Panc1 (cell line): ENCODE measurements at regions not wholly inside any gene's neighbourhood (a gene's known extent, or its start where the extent isn't known, plus 50 kb on each side); places are given as distances from the start of the nearest gene placed in this dataset.

ENCODE experiments used
- TCF7L2 ChIP-seq: IDR thresholded peaks from 2 replicates; pipeline ENCODE4 v1.6.1; 2011; ENCODE audit warnings: mild to moderate bottlenecking, low read depth, low read length, inconsistent platforms
- TF ChIP-seq, protein P1 (sequence below): fragments of 450-650 bp; IDR thresholded peaks from 2 replicates; pipeline ENCODE4 v1.5.1; 2017; ENCODE audit warnings: mild to moderate bottlenecking

DNA sequence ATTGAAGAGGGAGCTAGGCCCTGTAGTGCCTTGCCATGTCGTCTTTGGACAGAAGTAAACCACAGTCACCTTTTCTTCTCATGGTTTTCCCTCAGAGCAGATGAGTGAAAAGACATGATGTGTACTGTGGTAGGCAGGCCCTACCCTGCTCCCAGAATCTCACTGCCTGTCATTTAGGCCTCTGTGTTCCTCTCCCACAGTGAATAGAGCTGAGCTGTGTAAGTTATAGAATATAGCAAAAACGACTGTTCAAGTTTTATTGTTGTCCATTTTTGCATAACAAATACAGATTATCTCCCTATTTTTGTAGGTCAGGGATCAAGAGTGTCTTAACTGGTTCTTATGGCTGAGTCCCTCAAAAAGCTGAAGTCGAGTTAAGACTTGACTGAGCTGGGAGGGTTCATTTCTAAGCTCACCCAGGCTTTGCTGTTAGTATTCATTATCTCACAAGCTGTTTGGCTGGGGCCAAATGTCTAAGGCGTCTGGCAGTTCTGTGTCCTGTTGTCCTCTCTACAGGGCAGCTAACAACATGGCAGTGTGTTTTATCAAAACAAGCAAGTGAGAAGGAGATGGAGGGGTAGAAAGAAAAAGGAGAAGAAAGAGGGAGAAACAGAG is 780.9 kb upstream of the POM121L12 start:
- TF ChIP-seq, protein P1, sequence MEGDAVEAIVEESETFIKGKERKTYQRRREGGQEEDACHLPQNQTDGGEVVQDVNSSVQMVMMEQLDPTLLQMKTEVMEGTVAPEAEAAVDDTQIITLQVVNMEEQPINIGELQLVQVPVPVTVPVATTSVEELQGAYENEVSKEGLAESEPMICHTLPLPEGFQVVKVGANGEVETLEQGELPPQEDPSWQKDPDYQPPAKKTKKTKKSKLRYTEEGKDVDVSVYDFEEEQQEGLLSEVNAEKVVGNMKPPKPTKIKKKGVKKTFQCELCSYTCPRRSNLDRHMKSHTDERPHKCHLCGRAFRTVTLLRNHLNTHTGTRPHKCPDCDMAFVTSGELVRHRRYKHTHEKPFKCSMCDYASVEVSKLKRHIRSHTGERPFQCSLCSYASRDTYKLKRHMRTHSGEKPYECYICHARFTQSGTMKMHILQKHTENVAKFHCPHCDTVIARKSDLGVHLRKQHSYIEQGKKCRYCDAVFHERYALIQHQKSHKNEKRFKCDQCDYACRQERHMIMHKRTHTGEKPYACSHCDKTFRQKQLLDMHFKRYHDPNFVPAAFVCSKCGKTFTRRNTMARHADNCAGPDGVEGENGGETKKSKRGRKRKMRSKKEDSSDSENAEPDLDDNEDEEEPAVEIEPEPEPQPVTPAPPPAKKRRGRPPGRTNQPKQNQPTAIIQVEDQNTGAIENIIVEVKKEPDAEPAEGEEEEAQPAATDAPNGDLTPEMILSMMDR: no peak
- no peak for TF ChIP-seq TCF7L2
